ENCODE measurements at regions not wholly inside any gene's neighbourhood (a gene's known extent, or its start where the extent isn't known, plus 50 kb on each side); places are given as distances from the start of the nearest gene placed in this dataset.

- TF ChIP-seq CTCF (conservative IDR thresholded peaks at IDR 0.05; ENCODE audit: low read length) (no peak), EZH2phosphoT487 (IDR thresholded peaks at IDR 0.05; ENCODE audit: borderline replicate concordance) (no peak)
Measured at GRCh38 chr11:87870086-87870485, 305.2 kb downstream of the RAB38 start.
